Astrocyte of the spinal cord (primary cell): ENCODE measurements at regions not wholly inside any gene's neighbourhood (a gene's known extent, or its start where the extent isn't known, plus 50 kb on each side); places are given as distances from the start of the nearest gene placed in this dataset.
"Not testable (repeated sequence)": the region's sequence is repeated elsewhere in the genome, so short reads cannot be mapped to it uniquely, and the experiment has no call there.

Source experiments
- DNase-seq: peaks from one replicate; pipeline ENCODE4 v3.0.0; 2011; ENCODE audit warnings: low read depth, low spot score
- H3K4me3 ChIP-seq: 2 replicates; pipeline ENCODE4 v1.5.1; 2011; ENCODE audit warnings: low read depth, mild to moderate bottlenecking, low read length, moderate library complexity
- CTCF ChIP-seq: IDR thresholded peaks from 2 replicates; pipeline ENCODE4 v1.5.1; 2012; ENCODE audit warnings: low read depth, mild to moderate bottlenecking, low read length, inconsistent platforms
- in situ Hi-C: cut with HindIII; loops from 2 replicates; pipeline ENCODE4 v1.10.0; 2017; ENCODE audit warnings: low sequenced_read_pairs

- in situ Hi-C loops: no loop called here
- no peak for DNase-seq
- TF ChIP-seq CTCF: no peak
- no peak overlapping the region for H3K4me3 ChIP-seq
These were observed 63.0 kb upstream of the SELENOP start for GRCh38 chr5:42874621-42875198.

GRCh38 chr5:42872865-42873264 is 61.2 kb upstream of the SELENOP start:
- no peak overlapping the region for H3K4me3 ChIP-seq
- no peak for DNase-seq
- in situ Hi-C loops: no loop called here
- TF ChIP-seq CTCF: no peak

- no peak for DNase-seq
- no peak for TF ChIP-seq CTCF
- in situ Hi-C loops: no loop called here
- no peak overlapping the region for H3K4me3 ChIP-seq
These were observed 59.3 kb upstream of the SELENOP start for GRCh38 chr5:42870882-42871418.

- DNase-seq, in situ Hi-C loops, H3K4me3 ChIP-seq: not testable (repeated sequence)
These were observed 56.7 kb upstream of the SELENOP start for GRCh38 chr5:42868417-42868816.

- DNase-seq, H3K4me3 ChIP-seq, in situ Hi-C loops: not testable (repeated sequence)
These were observed 53.1 kb upstream of the SELENOP start for GRCh38 chr5:42864749-42865148.
